ENCODE measurements at regions not wholly inside any gene's neighbourhood (a gene's known extent, or its start where the extent isn't known, plus 50 kb on each side); places are given as distances from the start of the nearest gene placed in this dataset.

DNA sequence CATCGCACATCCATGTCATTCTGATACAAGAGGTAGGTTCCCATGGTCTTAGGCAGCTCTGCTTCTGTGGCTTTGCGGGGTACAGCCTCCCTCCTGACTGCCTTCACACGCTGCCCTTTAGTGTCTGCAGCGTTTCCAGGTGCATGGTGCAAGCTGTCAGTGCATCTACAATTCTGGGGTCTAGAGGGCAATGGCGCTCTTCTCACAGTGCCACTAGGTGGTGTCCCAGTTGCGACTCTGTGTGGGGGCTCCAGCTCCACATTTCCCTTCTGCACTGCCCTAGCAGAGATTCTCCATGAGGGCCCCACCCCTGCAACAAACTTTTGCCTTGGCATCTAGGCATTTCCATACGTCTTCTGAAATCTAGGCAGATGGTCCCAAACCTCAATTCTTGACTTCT is 138.2 kb upstream of the BRINP3 start:
- no peaks in the 10 kb centered on the region for H3K4me1 Mint-ChIP-seq

DNA sequence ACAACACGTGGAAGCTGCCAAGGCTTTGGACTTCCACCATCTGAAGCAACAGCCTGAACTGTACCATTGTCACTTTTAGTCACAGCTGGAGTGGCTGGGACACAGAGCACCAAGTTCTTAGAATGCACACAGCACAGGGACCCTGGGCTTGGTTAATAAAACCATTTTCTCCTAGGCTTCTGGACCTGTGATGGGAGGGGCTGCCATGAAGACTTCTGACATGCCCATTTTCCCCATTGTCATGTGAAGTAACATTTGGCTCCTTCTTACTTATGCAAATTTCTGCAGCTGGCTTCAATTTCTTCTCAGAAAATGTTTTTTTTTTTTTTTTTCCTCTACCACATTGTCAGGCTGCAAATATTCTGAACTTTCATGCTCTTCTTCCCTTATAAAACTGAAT is 138.6 kb upstream of the BRINP3 start:
- Mint-ChIP-seq H3K9me3 (peaks cover 4% of the 10 kb centered on the region), H3K27me3 (no peaks in the 10 kb centered on the region), H3K4me1 (no peaks in the 10 kb centered on the region), H3K27ac (no peak overlapping the region), H3K4me3 (no peak overlapping the region), H3K36me3 (ENCODE audit: low read depth) (no peaks in the 10 kb centered on the region)
- no peak for DNase-seq
- CTCF ChIA-PET = no interaction called here
- POLR2A ChIA-PET = no interaction called here

More for the DNA sequence above, 138.2 kb upstream of the BRINP3 start:
- H3K9me3 Mint-ChIP-seq = peaks cover 4% of the 10 kb centered on the region
- POLR2A ChIA-PET = no interaction called here
- H3K36me3 Mint-ChIP-seq (ENCODE audit: low read depth) = no peaks in the 10 kb centered on the region
- no peak overlapping the region for H3K4me3 Mint-ChIP-seq
- CTCF ChIA-PET = no interaction called here
- H3K27ac Mint-ChIP-seq = no peak overlapping the region
- H3K27me3 Mint-ChIP-seq = no peaks in the 10 kb centered on the region
- DNase-seq = no peak

- no peak for DNase-seq
- no peak overlapping the region for H3K27ac Mint-ChIP-seq
- no peak overlapping the region for H3K4me3 Mint-ChIP-seq
- no peaks in the 10 kb centered on the region for H3K36me3 Mint-ChIP-seq (ENCODE audit: low read depth)
- POLR2A ChIA-PET = no interaction called here
- peaks cover 4% of the 10 kb centered on the region for H3K9me3 Mint-ChIP-seq
- CTCF ChIA-PET = no interaction called here
- H3K4me1 Mint-ChIP-seq = no peaks in the 10 kb centered on the region
- H3K27me3 Mint-ChIP-seq = no peaks in the 10 kb centered on the region
Observed at GRCh38 chr1:190619724-190620123, 142.1 kb upstream of the BRINP3 start.

GRCh38 chr1:190633488-190633887 is 155.8 kb upstream of the BRINP3 start:
- ChIA-PET POLR2A (no interaction called here), CTCF (interaction anchor here (0.7 kb wide), 1 partner anchor 353 kb away, joined by 4 read pairs; no protein-coding TSS in a partner anchor)
- Mint-ChIP-seq H3K4me1 (no peaks in the 10 kb centered on the region), H3K36me3 (ENCODE audit: low read depth) (no peaks in the 10 kb centered on the region), H3K27me3 (no peaks in the 10 kb centered on the region), H3K27ac (no peak overlapping the region), H3K4me3 (no peak overlapping the region), H3K9me3 (peaks cover 5% of the 10 kb centered on the region)
- no peak for DNase-seq

- H3K4me1 Mint-ChIP-seq = no peaks in the 10 kb centered on the region
- no peaks in the 10 kb centered on the region for H3K36me3 Mint-ChIP-seq (ENCODE audit: low read depth)
- ChIA-PET CTCF (no interaction called here), POLR2A (no interaction called here)
- H3K4me3 Mint-ChIP-seq = no peak overlapping the region
- no peak overlapping the region for H3K27ac Mint-ChIP-seq
- no peaks in the 10 kb centered on the region for H3K27me3 Mint-ChIP-seq
- no peak for DNase-seq
- peaks cover 5% of the 10 kb centered on the region for H3K9me3 Mint-ChIP-seq
Observed at GRCh38 chr1:190634134-190634533, 156.5 kb upstream of the BRINP3 start.

DNA sequence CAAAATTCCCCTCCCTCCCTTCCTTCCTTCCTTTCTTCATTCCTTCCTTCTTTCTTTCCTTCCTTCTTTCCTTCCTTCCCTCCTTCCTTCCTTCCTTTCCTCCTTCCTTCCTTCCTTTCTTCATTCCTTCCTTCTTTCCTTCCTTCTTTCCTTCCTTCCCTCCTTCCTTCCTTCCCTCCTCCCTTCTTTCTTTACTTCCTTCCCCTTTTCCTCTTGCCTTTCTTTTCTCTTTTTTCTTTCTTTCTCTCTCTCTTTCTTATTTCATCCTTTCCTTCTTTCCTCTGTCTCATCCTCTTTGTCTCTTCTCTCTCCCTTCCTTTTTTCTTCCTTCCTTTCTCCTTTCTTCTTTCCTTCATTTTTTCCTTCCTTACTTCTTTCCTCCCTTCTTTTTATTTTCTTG is 171.9 kb upstream of the BRINP3 start:
- ChIA-PET POLR2A (no interaction called here), CTCF (no interaction called here)

DNA sequence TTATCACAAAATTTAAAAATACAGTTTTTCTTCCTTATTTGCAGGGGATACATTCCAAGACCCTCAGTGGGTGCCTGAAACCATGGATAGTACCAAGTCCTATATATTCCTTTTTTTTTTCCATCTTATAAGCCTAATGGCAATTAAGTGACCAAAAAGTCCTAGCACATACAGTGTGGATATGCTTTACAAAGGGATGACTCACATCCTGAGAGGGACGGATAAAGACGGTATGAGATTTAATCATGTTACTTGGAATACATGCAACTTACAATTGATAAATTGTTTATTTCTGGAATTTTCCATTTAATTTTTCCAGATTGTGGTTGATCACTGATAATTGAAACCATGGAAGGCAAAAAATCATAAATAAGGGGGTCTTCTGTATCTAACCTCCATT is 181.2 kb upstream of the BRINP3 start:
- ChIA-PET CTCF (no interaction called here), POLR2A (no interaction called here)

More for the DNA sequence above, 171.9 kb upstream of the BRINP3 start:
- Mint-ChIP-seq H3K4me3 (no peak overlapping the region), H3K4me1 (no peaks in the 10 kb centered on the region), H3K27me3 (no peaks in the 10 kb centered on the region), H3K27ac (no peak overlapping the region), H3K9me3 (peaks cover 1% of the 10 kb centered on the region), H3K36me3 (ENCODE audit: low read depth) (no peaks in the 10 kb centered on the region)
- no peak for DNase-seq

DNA sequence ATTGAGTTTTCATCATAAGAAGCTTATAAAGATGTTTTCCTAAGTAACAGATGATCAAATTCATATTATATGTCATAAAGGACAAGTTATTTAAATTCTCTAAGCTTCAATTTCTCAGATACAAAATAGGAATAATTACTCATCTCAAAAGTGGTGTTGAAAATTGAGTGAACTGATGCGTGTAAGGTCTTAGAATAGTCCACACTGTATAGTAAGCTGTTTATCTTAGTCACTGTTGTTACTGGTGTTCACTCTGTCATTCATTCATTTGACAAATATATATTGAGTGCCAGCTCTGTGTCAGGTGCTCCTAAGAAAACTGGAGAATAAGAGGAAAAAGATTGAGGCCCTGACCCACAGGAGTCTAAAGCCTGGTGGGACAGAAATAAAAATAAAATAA is 186.3 kb upstream of the BRINP3 start:
- Mint-ChIP-seq H3K36me3 (ENCODE audit: low read depth) (no peaks in the 10 kb centered on the region), H3K4me1 (no peaks in the 10 kb centered on the region), H3K4me3 (no peak overlapping the region), H3K27ac (no peak overlapping the region), H3K27me3 (no peaks in the 10 kb centered on the region), H3K9me3 (no peaks in the 10 kb centered on the region)
- no peak for DNase-seq
- ChIA-PET POLR2A (no interaction called here), CTCF (no interaction called here)

More for the DNA sequence above, 181.2 kb upstream of the BRINP3 start:
- no peaks in the 10 kb centered on the region for H3K9me3 Mint-ChIP-seq
- H3K27ac Mint-ChIP-seq = no peak overlapping the region
- DNase-seq = no peak
- no peaks in the 10 kb centered on the region for H3K36me3 Mint-ChIP-seq (ENCODE audit: low read depth)
- H3K27me3 Mint-ChIP-seq = no peaks in the 10 kb centered on the region
- H3K4me3 Mint-ChIP-seq = no peak overlapping the region
- H3K4me1 Mint-ChIP-seq = no peaks in the 10 kb centered on the region

- H3K4me3 Mint-ChIP-seq = no peak overlapping the region
- CTCF ChIA-PET = no interaction called here
- no peaks in the 10 kb centered on the region for H3K27me3 Mint-ChIP-seq
- H3K4me1 Mint-ChIP-seq = no peaks in the 10 kb centered on the region
- no peak for DNase-seq
- H3K36me3 Mint-ChIP-seq (ENCODE audit: low read depth) = no peaks in the 10 kb centered on the region
- POLR2A ChIA-PET = no interaction called here
- H3K9me3 Mint-ChIP-seq = peaks cover 6% of the 10 kb centered on the region
- no peak overlapping the region for H3K27ac Mint-ChIP-seq
Observed at GRCh38 chr1:190665045-190665444, 187.4 kb upstream of the BRINP3 start.

DNA sequence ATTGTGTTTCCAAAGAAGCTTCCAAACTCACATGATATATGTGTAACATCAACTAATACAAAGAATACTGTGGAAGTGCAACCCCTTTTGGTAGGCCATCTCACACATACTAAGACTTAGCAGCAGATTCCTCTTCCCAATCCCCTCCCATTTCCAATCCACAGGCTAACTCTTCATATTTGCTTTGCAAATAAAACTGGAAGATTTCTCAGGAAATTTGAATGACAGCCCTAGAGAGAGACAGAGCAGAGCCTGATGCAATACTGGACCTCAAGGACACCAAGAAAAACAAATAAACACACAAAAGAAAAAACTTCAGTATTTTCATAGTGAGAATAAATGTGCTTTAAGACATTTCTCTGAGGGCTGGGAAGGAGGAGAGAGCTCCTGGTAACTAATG is 190.2 kb upstream of the BRINP3 start:
- no peaks in the 10 kb centered on the region for H3K27me3 Mint-ChIP-seq
- CTCF ChIA-PET = no interaction called here
- H3K27ac Mint-ChIP-seq = no peak overlapping the region
- no peaks in the 10 kb centered on the region for H3K36me3 Mint-ChIP-seq (ENCODE audit: low read depth)
- POLR2A ChIA-PET = no interaction called here
- peaks cover 11% of the 10 kb centered on the region for H3K9me3 Mint-ChIP-seq
- no peak for DNase-seq
- H3K4me3 Mint-ChIP-seq = no peak overlapping the region
- no peaks in the 10 kb centered on the region for H3K4me1 Mint-ChIP-seq

DNA sequence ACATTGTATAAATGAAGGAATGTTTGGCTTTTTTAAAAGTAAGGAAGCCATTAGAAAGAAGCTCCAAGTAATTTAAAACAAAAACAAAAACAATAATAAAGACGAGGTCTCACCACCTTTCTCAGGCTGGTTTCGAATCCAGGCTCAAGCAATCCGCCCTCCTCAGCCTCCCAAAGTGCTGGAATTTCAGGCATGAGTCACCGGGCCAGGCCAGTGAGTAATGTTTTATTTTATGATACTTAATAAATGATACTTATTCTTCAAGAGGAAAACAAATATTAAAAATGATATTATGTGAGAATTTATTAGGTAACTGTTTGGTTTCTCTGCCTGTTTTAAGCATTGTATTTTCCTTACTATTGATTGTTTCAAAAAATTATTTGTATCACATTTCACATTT is 201.4 kb upstream of the BRINP3 start:
- Mint-ChIP-seq H3K27ac (no peak overlapping the region), H3K27me3 (no peaks in the 10 kb centered on the region), H3K9me3 (peaks cover 2% of the 10 kb centered on the region), H3K36me3 (ENCODE audit: low read depth) (no peaks in the 10 kb centered on the region), H3K4me3 (no peak overlapping the region), H3K4me1 (no peaks in the 10 kb centered on the region)
- DNase-seq = no peak
- CTCF ChIA-PET = no interaction called here
- POLR2A ChIA-PET = no interaction called here

GRCh38 chr1:190679454-190679853 is 201.8 kb upstream of the BRINP3 start:
- Mint-ChIP-seq H3K36me3 (ENCODE audit: low read depth) (no peaks in the 10 kb centered on the region), H3K4me3 (no peak overlapping the region), H3K27ac (no peak overlapping the region), H3K27me3 (no peaks in the 10 kb centered on the region), H3K4me1 (no peaks in the 10 kb centered on the region), H3K9me3 (peaks cover 2% of the 10 kb centered on the region)
- POLR2A ChIA-PET = no interaction called here
- CTCF ChIA-PET = no interaction called here
- DNase-seq = no peak

DNA sequence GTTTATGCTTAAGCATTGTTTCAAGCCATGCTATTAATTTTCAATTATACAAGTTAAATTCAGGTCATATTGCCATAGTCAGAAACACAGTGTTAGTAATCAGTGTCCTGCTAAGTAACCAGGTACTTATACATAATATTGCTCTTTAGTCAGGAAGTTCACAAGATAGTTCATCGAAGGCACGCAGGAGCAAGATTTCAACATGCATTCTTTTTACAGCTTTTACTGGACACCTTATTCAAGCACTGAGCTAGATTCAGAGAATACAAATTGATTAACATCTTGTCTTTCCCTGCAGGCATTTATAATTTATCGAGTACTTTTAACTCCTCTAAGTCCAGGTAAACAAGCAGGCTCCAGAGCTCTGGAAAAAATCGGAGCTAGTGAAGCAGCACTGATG is 202.3 kb upstream of the BRINP3 start:
- Mint-ChIP-seq H3K4me1 (no peaks in the 10 kb centered on the region), H3K4me3 (no peak overlapping the region), H3K9me3 (peaks cover 2% of the 10 kb centered on the region), H3K27me3 (no peaks in the 10 kb centered on the region), H3K27ac (no peak overlapping the region), H3K36me3 (ENCODE audit: low read depth) (no peaks in the 10 kb centered on the region)
- POLR2A ChIA-PET = no interaction called here
- no peak for DNase-seq
- CTCF ChIA-PET = no interaction called here

DNA sequence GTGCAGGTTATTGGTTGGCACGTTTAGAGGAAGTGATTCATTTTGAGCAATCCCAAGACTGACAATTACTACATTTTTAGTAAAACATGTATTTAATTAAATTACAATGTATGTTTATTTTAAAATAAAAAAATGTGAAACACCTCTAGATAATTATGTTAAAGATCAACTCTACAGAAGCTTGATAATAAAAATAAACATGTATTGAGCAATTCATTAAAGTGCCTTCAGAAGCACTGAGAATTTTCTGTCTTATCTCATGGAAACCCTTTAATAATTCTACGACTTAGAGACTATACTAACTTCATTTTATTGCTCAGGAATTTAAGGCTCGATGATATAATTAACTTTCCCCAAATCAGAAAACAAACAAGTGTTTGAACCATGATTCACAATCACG is 208.0 kb upstream of the BRINP3 start:
- no peak for DNase-seq
- ChIA-PET POLR2A (no interaction called here), CTCF (no interaction called here)
- Mint-ChIP-seq H3K9me3 (peaks cover 2% of the 10 kb centered on the region), H3K27ac (no peak overlapping the region), H3K4me3 (no peak overlapping the region), H3K4me1 (no peaks in the 10 kb centered on the region), H3K36me3 (ENCODE audit: low read depth) (no peaks in the 10 kb centered on the region), H3K27me3 (no peaks in the 10 kb centered on the region)

DNA sequence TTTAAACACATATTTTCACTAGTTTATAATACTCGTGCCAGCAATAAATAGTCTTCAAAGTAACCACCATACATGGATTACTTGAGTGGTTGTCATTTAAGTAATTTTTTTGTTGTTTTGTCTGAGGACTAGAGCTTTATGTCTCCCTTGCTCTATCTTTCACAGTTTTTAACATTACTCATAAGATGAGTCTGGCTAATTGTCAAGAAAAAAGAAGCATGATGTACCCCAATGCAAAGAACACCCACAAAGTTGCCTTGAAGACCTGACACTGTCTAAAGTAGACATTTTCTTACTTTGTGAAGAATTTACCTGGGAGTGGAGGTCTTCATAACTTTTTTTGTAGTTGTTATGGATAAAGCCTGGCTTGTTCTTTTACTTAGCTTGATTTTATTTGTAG is 210.4 kb upstream of the BRINP3 start:
- no peak overlapping the region for H3K27ac Mint-ChIP-seq
- H3K4me1 Mint-ChIP-seq = no peaks in the 10 kb centered on the region
- POLR2A ChIA-PET = no interaction called here
- H3K9me3 Mint-ChIP-seq = peaks cover 2% of the 10 kb centered on the region
- H3K27me3 Mint-ChIP-seq = no peaks in the 10 kb centered on the region
- no peak overlapping the region for H3K4me3 Mint-ChIP-seq
- CTCF ChIA-PET = no interaction called here
- no peak for DNase-seq
- H3K36me3 Mint-ChIP-seq (ENCODE audit: low read depth) = no peaks in the 10 kb centered on the region
